ENCODE measurements at regions not wholly inside any gene's neighbourhood (a gene's known extent, or its start where the extent isn't known, plus 50 kb on each side); places are given as distances from the start of the nearest gene placed in this dataset.

DNA sequence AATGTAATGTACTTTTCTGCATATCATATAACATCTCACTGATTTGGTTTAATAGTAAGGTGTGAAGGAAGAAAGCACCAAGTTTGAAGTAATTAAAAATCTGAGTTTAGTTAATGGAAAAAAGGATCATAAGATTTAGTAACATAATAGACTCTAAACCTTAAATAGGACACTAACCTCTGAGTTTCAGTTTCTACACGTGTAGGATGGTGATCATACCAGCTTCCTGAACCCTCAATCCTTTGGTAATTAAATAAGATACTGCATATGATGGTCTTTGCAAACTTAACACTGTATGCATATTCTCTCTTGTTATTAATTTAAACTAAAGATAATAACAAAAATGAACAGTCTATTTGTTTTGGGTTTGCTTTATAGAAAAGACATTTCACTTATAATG lies 216.8 kb downstream of the NUP35 start:
- no peak for DNase-seq (ENCODE audit: low read depth)
- no peak overlapping the region for H3K4me3 ChIP-seq (ENCODE audit: low read depth, low read length)
- TF ChIP-seq CTCF (IDR thresholded peaks at IDR 0.05; ENCODE audit: low read depth, low read length, missing control alignments): no peak

DNA sequence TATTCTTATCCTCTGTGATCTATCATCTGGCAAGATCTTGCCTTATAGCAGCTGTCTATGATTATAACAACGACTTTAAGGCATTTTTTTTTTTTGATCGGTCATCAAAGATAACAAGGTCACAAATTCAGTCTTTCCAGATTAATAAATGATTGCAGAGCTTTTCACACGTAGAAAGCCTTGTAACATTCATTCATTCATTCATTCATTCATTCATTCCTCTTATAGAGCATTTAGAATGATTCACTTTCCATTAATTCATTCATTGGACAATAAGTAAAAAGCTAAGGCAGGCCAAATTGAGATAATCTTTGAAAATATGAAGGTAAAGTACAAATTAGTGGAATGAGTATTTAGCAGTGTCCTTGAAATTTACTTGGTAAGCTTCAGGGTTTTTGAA lies 223.7 kb downstream of the NUP35 start:
- H3K4me3 ChIP-seq (ENCODE audit: low read depth, low read length): no peak overlapping the region
- no peak for DNase-seq (ENCODE audit: low read depth)
- TF ChIP-seq CTCF (IDR thresholded peaks at IDR 0.05; ENCODE audit: low read depth, low read length, missing control alignments): no peak

GRCh38 chr2:183348492-183348891 lies 224.2 kb downstream of the NUP35 start:
- no peak for TF ChIP-seq CTCF (IDR thresholded peaks at IDR 0.05; ENCODE audit: low read depth, low read length, missing control alignments)
- no peak overlapping the region for H3K4me3 ChIP-seq (ENCODE audit: low read depth, low read length)
- no peak for DNase-seq (ENCODE audit: low read depth)

GRCh38 chr2:183349091-183349490 lies 224.8 kb downstream of the NUP35 start:
- DNase-seq (ENCODE audit: low read depth): no peak
- no peak for TF ChIP-seq CTCF (IDR thresholded peaks at IDR 0.05; ENCODE audit: low read depth, low read length, missing control alignments)
- H3K4me3 ChIP-seq (ENCODE audit: low read depth, low read length): no peak overlapping the region

DNA sequence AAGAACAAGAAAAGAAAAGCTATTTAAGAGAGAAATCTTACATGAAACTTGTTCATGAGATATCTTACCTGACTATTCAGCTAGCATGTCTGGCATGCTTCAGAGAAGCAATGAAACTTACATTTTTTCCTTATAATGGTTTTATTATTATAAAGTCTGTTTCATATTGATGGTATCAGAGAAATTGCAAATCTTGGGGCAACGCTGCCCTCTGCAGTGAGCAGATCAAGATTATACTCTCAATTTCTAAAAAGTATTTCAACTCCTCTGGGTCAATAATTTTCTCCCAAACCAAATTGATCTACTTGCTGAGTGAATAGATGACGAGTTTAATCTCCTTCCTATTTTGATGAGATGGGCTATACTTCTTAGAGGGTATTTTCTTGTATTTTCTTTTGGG lies 235.6 kb downstream of the NUP35 start:
- DNase-seq (ENCODE audit: low read depth): no peak
- H3K4me3 ChIP-seq (ENCODE audit: low read depth, low read length): no peak overlapping the region
- no peak for TF ChIP-seq CTCF (IDR thresholded peaks at IDR 0.05; ENCODE audit: low read depth, low read length, missing control alignments)

- TF ChIP-seq CTCF (IDR thresholded peaks at IDR 0.05; ENCODE audit: low read depth, low read length, missing control alignments): no peak
- DNase-seq (ENCODE audit: low read depth): no peak
- no peak overlapping the region for H3K4me3 ChIP-seq (ENCODE audit: low read depth, low read length)
These were observed 247.3 kb downstream of the NUP35 start for GRCh38 chr2:183371545-183371944.

DNA sequence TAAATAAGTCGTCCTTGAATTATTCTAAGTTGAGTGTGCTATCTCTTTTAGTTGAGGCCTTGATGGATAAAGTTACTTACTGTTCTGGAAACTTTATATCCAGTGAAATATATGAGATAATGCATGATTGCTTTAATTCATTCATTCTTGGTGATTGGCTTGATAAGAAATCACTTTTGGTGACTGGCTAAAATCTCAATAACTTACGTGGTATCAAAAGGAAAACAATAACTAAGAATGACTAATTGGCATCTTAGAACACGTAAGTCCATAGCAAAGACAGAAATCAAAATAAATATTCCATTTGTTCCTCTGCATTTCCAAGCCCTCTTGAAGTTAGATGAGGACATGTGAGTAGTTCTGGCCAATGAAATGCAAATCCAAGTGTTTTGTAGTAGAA lies 251.6 kb downstream of the NUP35 start:
- no peak for DNase-seq (ENCODE audit: low read depth)
- no peak overlapping the region for H3K4me3 ChIP-seq (ENCODE audit: low read depth, low read length)
- no peak for TF ChIP-seq CTCF (IDR thresholded peaks at IDR 0.05; ENCODE audit: low read depth, low read length, missing control alignments)
